Muscle of arm (tissue), 1 donor: ENCODE measurements at regions not wholly inside any gene's neighbourhood (a gene's known extent, or its start where the extent isn't known, plus 50 kb on each side); places are given as distances from the start of the nearest gene placed in this dataset.

Source experiments
- DNase-seq: peaks from one replicate; pipeline ENCODE4 v3.0.0-alpha.2; 2013

DNA sequence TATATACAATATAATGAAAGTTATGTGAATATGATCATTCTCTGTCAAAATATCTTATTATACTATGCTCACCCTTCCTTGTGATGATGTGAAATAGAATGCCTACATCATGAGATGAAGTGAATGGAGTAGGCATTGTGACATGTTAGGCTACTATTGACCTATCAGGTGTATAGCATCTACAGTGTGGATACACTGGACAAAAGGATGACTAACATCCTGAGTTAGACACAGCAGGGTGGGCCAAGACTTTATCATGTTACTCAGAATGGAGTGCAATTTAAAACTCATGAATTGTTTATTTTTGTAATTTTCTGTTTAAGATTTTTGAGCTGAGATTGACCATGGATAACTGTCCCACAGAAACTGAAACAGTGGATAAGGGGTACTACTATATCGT, 53.4 kb upstream of the NAV3 start:
- DNase-seq: no peak

DNA sequence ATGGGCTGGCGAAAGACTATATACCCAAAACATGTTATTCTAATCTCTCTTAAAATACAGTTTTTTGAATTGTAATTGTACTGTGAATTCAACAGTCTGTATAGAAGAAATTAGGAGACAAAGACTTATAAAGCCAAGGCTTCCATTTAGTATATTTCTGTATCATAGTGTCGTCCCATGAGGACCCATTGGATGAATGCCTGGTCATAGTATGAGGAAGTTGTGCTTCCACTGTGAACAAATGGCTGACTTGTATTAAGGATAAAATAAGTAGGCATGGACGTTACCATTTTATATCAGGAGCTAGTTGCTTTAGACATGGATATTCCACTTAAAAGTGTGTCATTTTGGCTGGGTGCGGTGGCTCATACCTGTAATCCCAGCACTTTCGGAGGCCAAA, 55.9 kb upstream of the NAV3 start:
- peak; percentile 36 for DNase-seq

DNA sequence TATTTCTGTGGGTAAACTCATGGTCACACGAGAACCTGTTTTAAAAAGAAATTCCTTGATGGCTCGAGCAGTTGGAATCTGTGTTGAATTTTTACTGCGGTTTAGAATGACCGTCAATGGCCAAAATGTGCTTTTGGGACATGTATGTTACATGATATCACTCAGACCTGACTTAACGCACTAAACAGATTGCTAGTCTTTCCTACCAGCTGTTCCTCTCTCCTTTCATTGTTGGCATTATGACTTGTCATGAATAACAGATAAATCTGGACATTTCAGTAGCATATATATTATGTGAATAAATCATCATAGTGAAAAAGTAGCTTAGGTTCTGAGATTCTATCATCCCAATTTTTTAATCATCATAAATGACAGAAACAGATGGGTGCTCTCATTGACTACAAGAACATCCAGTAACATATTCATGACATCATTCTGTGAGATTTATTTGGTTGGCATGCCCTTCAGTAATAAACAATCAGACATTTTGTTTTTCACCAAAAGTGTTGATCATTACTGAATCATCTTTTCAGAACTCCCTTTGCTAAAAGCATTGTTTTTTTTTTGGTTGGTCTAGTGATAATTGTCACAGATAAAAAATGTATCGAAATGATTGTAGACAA, 57.9 kb upstream of the NAV3 start:
- DNase-seq: peak; percentile 38

DNA sequence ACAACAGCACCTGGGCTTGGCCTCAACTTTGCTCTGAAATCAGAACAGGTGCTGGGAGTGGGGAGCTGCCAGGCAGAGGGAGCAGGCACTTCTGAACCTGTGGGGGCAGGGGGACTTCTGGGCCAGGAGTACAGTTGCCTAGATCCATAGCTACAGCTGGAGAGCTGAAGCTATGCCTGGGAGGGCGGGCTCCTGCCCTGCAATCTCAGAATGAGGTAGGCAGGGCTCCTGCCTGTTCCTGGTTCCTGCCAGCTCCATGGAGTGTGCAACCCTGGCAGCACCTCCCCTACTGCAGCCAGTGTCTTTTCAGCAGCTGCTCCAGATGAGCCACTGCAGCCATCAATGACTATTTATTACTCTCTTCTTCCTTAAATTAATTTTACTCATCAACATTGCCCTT, 62.1 kb upstream of the NAV3 start:
- no peak for DNase-seq

DNA sequence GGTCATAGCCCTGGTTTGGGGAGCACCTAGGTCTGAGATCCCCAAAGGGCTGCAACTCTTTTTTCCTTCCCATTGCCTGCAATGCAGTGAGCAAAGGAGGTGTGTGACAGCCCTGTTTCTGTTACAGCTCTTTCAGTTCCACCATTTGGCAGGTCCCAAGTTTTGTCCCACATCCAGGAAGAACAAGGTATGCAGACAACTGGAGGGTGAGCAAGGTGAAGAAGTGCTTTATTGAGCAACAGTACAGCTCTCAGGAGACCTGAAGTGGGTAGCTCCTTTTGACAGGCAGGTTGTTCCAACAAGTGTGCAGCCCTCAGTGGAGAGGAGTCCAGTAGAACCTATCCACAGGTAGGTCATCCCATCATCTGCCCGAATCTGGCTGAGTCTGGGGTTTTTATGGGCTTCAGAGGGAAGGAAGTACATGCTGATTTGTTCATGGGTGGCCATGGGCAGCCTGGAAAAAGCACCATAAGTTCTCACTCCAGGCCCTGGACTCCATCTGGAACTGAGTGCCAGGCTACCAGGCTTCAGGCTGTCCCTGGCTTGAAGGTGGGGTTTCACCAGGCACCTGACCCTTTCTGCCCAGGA, 62.8 kb upstream of the NAV3 start:
- no peak for DNase-seq

DNA sequence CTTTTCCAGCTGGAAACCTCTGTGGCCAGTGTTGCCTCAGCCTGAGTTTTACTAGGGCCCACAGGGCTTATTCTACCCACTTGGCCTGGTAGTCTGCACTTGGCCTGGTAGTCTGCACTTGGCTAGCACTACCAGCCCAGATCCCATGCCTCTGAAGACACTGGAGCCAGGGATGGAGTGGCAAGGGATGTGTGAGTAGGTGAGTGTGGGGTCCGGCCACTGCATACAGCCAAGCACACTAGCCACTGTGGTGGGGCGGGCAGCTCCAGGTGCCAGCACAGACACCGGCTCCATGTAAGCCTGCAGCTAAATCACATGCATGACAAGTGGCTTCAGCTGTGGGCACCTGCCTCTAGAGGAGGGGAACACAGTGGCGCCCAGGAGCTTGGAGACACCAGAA, 63.4 kb upstream of the NAV3 start:
- DNase-seq: no peak

DNA sequence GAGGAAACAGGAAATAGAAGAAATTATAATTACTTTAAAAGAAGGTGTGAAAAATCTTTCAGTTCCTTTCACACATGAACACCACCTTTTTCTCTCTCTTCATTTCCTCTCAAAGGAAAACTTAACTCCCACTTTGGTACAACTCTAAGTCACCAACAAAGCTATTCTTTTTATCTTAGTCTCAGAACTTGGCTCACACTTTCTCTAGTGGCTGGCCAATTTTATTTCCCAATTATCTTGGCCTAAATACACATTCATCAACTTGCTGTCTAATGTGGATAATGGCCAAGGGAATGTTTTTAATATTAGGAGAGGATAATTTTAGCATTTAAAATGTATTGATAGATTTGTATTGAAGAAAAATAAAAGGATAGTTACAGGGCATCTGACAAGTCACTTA, 64.5 kb upstream of the NAV3 start:
- no peak for DNase-seq

DNA sequence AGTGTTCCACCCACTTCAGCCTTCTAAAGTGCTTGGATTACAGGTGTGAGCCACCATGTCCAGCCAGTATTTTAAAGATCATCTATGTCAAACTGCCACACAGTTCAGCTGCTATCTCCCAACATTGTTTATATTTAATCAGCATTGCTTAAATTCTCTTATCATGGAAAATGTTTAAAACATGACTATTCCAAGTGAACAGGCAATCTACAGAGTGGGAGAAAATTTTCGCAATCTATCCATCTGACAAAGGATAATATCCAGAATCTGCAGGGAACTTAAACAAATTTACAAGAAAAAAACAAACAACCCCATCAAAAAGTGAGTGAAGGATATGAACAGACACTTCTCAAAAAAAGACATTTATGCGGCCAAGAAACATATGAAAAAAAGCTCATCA, 69.4 kb upstream of the NAV3 start:
- no peak for DNase-seq

DNA sequence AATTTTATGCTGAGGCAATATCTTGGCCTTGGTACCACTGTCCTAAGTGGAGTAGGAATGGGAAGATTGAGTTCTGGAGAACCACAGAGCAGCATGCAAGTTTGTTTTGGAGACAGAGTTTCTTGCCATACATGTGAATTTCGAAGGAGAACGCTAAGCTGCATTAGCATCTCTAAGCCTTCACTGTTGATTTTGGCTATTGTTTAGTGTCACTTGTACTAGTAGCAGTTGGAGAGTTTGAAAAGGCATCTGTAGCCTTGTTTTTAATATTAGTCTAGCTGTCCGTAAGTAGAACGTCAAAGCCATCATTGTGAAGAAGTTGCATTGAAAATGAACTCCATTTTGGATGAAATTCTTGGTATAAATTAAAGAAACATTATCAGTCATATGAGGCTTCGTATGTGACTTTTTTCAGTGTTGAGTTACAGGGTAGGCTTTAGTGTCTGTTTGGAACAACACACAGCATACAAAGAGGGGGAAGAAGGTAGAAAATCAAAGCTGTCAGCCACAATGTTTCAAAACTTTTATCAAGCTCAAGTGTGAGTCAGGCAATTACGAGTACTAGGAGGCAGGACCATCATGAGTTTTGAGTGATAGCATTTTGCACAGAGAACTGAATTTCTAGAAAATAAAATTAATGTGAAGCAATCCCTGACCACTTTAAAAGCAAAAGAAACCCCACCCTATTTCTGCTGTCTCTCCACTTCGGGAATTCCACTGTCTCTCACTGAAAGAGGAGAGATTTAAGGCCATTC, 70.2 kb upstream of the NAV3 start:
- DNase-seq: no peak

DNA sequence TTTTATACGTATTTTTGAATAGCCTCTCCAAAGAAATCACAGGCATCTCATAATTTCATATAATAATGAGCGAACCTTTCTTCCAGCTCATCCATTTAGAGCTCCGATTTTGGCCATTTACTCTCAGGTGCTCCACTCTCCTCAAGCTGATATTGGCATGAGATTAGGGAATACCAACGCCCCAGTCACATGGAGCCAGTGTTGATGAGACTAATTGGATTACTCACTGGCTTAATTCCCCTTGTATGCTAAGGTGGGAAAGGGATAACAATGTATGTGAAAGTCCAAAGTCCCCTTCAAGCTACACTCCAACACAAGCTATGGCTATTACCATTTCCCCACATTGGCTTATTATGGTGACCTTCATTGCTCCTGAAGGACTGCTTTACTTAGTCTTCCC, 76.6 kb upstream of the NAV3 start:
- no peak for DNase-seq

DNA sequence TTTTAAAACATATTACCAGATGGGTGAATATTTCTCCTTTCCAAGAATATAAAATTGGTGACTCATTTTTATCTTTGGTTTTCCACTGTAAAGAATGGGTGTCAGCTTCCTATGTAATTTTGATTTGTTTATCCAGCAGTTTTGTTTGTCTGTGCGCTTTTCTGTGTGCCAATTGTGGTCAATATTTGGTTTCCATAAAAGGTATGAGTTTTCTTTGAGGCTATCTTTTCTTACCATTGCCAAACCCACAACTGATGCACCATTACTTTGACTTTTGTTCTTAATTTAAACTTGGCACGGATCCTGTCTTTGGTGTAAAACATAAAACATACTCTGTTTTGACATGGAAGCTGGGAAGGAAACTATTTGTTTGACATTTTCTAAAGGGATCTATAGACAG, 78.8 kb upstream of the NAV3 start:
- DNase-seq: no peak

DNA sequence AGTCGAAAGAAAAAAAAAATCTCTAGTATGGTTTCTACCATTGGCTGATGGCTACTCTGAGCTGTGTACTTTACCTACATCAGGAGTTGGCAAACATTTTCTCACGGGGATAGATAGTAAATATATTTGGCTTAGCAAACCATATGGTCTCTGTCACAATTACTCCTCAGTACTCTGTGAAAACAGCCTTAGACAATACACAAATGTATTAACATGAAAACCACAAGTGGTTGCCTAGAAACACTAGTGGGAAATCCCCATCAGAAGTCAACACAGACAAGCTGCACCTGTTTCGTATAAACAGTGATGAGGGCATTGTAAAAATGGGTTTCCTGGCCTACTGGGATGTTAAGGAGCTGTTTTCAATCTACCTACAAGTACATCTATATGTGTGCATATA, 84.6 kb upstream of the NAV3 start:
- no peak for DNase-seq

DNA sequence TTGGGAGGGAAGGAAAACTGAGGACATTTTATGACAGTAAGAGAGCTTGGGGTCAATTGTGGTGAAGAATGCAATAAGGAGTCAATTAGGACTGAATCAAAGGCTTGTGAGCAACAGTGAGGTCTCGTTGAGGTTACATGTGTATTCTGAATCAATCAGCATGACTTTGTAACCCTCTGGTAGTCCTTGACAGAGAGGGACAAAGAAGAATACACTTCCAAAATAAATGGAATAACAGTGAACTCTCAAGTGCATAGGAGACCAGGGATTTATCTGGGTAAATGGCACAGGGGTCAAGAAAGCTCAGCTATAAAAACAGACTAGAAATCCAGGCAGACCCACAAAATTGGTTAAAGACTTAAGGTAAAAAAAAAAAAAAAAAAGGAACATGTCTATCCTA, 85.1 kb upstream of the NAV3 start:
- DNase-seq: no peak

DNA sequence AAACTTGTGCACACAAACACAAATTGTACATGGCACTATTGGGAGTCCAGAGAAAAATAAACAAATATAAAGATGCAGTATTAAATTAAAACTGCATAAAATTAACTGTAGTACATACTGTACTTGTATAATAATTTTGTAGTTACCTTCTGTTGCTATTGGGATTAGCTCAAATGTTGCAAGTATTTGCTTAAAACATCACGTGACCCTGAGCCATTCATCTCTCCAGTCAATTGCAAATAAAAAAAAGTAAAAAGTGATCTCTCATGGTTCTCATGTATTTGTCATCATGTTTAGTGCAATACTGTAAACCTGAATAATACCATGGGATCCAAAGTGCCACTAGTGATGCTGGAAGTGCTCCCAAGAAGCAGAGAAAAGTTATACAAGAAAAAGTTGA, 88.1 kb upstream of the NAV3 start:
- no peak for DNase-seq

DNA sequence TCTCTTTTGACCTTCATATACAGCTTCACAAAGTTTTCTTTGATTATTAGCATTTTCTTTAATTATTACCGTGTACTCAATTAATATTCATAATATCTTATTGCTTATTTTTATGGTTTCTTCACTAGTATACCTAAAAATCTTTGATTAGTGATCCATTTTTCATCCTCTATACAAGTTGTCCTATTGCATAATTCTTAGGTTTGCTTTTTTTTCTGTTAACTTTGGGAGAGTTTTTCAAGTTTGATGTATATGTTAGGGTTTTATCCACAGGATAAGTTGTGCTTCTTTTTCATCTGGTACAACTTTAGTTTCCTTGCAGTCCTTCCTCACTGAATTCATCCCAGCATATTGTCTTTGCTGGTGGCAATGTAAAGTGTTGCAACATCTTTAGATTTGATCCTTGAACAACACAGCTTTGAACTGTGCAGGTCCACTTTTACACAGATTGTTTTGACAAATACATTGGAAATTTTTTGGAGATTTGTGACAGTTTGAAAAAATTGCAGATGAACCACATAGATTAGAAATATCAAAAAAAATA, 88.6 kb upstream of the NAV3 start:
- DNase-seq: no peak

DNA sequence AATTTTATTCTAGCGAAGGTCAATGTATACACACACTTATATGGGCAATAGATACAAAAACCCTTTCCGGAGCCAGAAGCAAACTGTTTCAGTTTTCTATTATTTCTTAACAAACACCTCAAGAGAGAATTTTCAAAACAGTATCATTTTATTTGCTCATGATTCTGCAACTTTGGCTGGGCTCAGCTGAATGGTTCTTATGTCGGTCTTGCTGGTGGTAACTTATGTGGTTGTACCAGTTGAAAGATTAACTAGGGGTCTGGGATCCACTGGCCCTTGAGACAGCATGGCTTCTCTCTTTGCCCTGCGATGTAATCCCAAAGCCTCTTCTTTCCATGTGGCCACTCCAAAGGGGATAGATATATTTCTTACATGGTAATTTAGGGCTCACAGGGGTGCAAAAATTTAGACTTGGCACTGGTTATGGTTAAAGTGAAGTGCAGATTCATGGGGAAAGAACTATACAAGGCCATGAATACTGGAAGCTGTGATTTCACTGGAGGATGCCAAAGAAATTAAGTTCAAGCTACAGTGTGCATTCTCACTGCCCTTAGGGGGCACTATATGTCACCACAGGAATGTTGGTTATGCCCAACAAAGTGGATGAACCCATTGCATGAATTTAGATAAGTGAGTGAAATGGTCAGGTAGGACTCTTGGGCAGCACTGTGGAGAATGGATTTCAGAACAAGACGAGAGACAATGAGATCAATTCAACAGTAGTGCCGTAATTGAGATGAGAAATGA, 94.3 kb upstream of the NAV3 start:
- no peak for DNase-seq

DNA sequence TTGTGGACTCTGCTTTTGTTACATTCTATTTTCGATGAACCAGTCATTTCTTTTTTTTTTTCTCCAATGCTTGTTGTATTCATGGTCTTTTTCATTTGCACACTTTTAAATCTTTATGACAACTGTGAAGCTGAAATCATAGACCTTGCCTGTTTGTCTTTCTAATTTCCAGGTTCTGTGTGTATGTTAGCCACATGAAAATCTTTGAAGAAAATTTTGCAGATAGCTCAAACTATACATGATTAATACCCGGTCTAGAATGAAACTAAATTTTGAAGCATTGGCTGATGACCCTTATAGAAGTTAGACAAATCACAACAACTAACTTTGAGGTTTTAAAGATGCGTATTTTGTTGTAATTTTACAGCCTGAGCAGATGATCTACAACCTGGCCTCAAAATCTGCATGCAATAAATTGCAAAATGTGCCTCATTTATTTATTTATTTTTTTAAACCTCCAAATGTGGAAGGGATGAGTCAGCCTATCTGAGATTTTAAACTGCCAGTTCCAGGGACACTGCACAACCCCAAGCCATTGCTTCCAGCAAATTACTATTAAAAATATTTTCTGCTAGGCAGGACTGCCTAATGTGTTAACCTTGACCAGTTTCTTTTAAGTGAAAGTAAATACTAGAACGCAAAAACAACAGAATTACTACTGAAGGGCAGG, 96.3 kb upstream of the NAV3 start:
- DNase-seq: no peak

DNA sequence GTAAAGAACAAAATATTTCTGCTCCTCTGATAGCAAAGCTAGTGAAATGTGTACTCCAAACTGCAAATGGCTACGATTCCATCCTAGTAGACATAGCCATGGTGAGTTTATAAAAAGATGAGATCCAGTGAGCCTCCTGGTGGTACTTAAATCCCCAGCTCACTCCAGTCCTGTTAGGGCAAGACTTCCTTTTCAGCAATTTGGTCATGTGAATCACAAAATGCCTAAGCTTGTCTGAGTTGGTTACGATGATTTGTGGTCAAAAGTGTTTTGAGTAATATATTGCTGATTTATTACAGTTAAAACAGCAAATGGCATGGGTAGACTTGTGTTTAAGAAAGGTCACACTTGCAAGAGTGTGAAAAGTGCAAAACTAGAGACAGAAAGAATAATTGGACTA, 102.7 kb upstream of the NAV3 start:
- DNase-seq: no peak

DNA sequence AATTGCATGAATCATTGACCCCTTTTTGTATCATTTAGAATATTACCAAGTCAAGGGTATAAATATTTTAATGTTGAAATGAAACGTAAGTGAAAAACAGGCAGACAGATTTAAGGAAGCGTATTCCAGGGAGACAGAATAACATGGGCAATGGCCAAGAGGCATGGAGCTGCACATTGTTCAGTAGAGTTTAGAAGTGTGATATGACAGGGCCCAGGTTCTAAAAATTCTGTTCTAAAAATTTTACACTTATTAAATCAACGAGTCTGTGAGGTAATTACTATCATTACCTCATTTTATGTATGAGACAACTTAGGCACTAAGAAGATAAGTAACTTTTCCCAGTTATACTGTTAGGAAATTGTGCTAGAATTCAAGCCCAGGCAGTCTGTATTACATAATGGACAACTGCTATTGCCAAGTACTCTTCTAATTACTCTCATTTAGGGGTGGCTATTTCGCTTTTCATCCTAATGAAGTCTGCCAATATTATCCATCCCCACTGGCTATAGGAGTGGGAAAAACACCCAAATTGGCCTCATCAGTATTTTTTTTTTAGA, 103.2 kb upstream of the NAV3 start:
- DNase-seq: no peak

DNA sequence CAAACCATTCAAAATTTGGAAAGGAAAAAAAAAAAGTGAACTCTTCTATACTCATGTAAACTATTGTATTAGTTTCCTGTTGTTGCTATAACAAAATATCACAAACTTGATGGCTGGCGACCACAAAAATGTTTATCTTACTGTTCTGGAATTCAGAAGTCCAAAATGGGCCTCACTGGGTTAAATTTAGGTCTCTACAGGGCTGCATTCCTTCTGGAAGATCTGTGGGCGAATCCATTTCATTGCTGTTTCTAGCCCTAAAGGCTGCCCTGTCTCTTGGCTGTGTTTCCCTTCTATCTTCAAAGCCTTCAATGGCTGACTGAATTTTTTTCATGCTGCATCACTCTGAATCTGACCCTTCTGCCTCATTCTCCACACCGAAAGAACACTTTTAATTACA, 105.1 kb upstream of the NAV3 start:
- no peak for DNase-seq

DNA sequence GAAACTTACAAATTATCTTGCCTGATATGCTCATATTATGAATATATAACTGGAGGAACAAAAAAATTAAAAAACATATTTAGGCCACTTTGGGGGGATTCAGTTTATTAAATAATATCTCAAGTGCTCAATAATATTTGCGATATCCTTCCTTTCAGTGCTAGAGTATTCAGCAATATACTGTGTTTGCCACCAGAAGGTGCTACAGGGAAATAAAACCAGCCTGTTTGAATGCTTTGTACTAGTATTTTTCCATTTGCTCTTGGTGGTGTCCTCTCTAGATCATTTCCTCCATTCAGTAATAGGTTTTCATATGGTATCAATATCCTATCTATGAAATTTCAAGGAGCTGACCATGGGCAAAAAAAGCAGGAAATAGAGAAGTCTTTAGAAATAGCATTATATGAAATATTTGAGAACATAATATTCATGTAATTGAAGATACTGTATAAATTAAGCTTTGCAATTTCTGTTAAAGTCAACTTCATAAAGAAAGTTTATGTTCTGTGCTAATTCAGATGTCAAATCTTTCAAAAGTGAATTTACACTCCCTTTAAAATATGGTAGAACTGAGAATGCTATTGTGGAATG, 106.2 kb upstream of the NAV3 start:
- peak; percentile 50 for DNase-seq
